NCI-H1417 treated with DMSO at 0.1 percent for 48 hours (cell line): ENCODE measurements at regions not wholly inside any gene's neighbourhood (a gene's known extent, or its start where the extent isn't known, plus 50 kb on each side); places are given as distances from the start of the nearest gene placed in this dataset.

ENCODE experiments used
- DNase-seq: peaks from one replicate; lab custom pipeline; 2025; lab: John Stamatoyannopoulos, UW

GRCh38 chr13:104431895-104432294 lies 1365.7 kb upstream of the SLC10A2 start:
- DNase-seq, result no peak

- no peak for DNase-seq
Measured at GRCh38 chr13:104426435-104426834, 1360.2 kb upstream of the SLC10A2 start.

- peak; percentile 52 for DNase-seq
Measured at GRCh38 chr13:104422668-104423067, 1356.5 kb upstream of the SLC10A2 start.

GRCh38 chr13:104416973-104417372 lies 1350.8 kb upstream of the SLC10A2 start:
- no peak for DNase-seq

- no peak for DNase-seq
Measured at GRCh38 chr13:104414771-104415170, 1348.6 kb upstream of the SLC10A2 start.

GRCh38 chr13:104414181-104414580 lies 1348.0 kb upstream of the SLC10A2 start:
- no peak for DNase-seq

- no peak for DNase-seq
Measured at GRCh38 chr13:104411141-104411765, 1345.0 kb upstream of the SLC10A2 start.

GRCh38 chr13:104408733-104409132 lies 1342.5 kb upstream of the SLC10A2 start:
- no peak for DNase-seq

- DNase-seq, result peak; percentile 30
Measured at GRCh38 chr13:104404325-104404724, 1338.1 kb upstream of the SLC10A2 start.

- DNase-seq, result no peak
Measured at GRCh38 chr13:104389691-104390090, 1323.5 kb upstream of the SLC10A2 start.

- DNase-seq, result no peak
Measured at GRCh38 chr13:104387510-104387909, 1321.3 kb upstream of the SLC10A2 start.

GRCh38 chr13:104385404-104385803 lies 1319.2 kb upstream of the SLC10A2 start:
- DNase-seq, result no peak

- DNase-seq, result no peak
Measured at GRCh38 chr13:104382951-104383350, 1316.7 kb upstream of the SLC10A2 start.

- DNase-seq, result no peak
Measured at GRCh38 chr13:104376588-104376987, 1310.4 kb upstream of the SLC10A2 start.

GRCh38 chr13:104375614-104376013 lies 1309.4 kb upstream of the SLC10A2 start:
- no peak for DNase-seq

GRCh38 chr13:104372095-104372655 lies 1306.0 kb upstream of the SLC10A2 start:
- no peak for DNase-seq

- DNase-seq, result no peak
Measured at GRCh38 chr13:104365430-104365829, 1299.2 kb upstream of the SLC10A2 start.

- DNase-seq, result peak; percentile 5
Measured at GRCh38 chr13:104357672-104358354, 1291.6 kb upstream of the SLC10A2 start.

- DNase-seq, result no peak
Measured at GRCh38 chr13:104357174-104357573, 1291.0 kb upstream of the SLC10A2 start.

- DNase-seq, result no peak
Measured at GRCh38 chr13:104355041-104355670, 1288.9 kb upstream of the SLC10A2 start.

GRCh38 chr13:104327211-104327610 lies 1261.0 kb upstream of the SLC10A2 start:
- DNase-seq, result no peak

GRCh38 chr13:104326523-104326922 lies 1260.3 kb upstream of the SLC10A2 start:
- DNase-seq, result no peak

- no peak for DNase-seq
Measured at GRCh38 chr13:104321756-104322155, 1255.5 kb upstream of the SLC10A2 start.
